ENCODE measurements at regions not wholly inside any gene's neighbourhood (a gene's known extent, or its start where the extent isn't known, plus 50 kb on each side); places are given as distances from the start of the nearest gene placed in this dataset.

GRCh38 chr7:13185139-13185538, 497.7 kb downstream of the ARL4A start:
- no peak for TF ChIP-seq EZH2 (IDR thresholded peaks at IDR 0.05; ENCODE audit: insufficient read depth, poor library complexity, severe bottlenecking)
- TF ChIP-seq EZH2phosphoT487 (IDR thresholded peaks at IDR 0.05; ENCODE audit: insufficient read depth, low read depth), result no peak

Data from GM23248 (cell line).